ENCODE measurements at regions not wholly inside any gene's neighbourhood (a gene's known extent, or its start where the extent isn't known, plus 50 kb on each side); places are given as distances from the start of the nearest gene placed in this dataset.

- TF ChIP-seq CTCF (IDR thresholded peaks at IDR 0.05; ENCODE audit: poor library complexity, severe bottlenecking), result no peak
- TF ChIP-seq, protein P1, sequence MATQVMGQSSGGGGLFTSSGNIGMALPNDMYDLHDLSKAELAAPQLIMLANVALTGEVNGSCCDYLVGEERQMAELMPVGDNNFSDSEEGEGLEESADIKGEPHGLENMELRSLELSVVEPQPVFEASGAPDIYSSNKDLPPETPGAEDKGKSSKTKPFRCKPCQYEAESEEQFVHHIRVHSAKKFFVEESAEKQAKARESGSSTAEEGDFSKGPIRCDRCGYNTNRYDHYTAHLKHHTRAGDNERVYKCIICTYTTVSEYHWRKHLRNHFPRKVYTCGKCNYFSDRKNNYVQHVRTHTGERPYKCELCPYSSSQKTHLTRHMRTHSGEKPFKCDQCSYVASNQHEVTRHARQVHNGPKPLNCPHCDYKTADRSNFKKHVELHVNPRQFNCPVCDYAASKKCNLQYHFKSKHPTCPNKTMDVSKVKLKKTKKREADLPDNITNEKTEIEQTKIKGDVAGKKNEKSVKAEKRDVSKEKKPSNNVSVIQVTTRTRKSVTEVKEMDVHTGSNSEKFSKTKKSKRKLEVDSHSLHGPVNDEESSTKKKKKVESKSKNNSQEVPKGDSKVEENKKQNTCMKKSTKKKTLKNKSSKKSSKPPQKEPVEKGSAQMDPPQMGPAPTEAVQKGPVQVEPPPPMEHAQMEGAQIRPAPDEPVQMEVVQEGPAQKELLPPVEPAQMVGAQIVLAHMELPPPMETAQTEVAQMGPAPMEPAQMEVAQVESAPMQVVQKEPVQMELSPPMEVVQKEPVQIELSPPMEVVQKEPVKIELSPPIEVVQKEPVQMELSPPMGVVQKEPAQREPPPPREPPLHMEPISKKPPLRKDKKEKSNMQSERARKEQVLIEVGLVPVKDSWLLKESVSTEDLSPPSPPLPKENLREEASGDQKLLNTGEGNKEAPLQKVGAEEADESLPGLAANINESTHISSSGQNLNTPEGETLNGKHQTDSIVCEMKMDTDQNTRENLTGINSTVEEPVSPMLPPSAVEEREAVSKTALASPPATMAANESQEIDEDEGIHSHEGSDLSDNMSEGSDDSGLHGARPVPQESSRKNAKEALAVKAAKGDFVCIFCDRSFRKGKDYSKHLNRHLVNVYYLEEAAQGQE (IDR thresholded peaks at IDR 0.05; ENCODE audit: borderline replicate concordance), result no peak
- TF ChIP-seq EP300 (conservative IDR thresholded peaks at IDR 0.05; ENCODE audit: poor library complexity, severe bottlenecking), result no peak
- no peak for TF ChIP-seq MXI1 (conservative IDR thresholded peaks at IDR 0.05; ENCODE audit: poor library complexity, severe bottlenecking)
- no peak for TF ChIP-seq TAF1 (IDR thresholded peaks at IDR 0.05; ENCODE audit: low read depth)
- no peak for TF ChIP-seq EZH2 (IDR thresholded peaks at IDR 0.05; ENCODE audit: borderline replicate concordance, insufficient read depth, low read length, poor library complexity, severe bottlenecking)
- TF ChIP-seq POLR2AphosphoS5 (IDR thresholded peaks at IDR 0.05), result no peak
Observed at GRCh38 chr4:111754003-111754402, 391.3 kb upstream of the FAM241A start.
